ENCODE measurements at regions not wholly inside any gene's neighbourhood (a gene's known extent, or its start where the extent isn't known, plus 50 kb on each side); places are given as distances from the start of the nearest gene placed in this dataset.

GRCh38 chr10:71152043-71152442, 60.3 kb upstream of the UNC5B start:
- BruUV-seq (replicated peaks), result no TSS peak
- no peak for DNase-seq (ENCODE audit: low read depth, low spot score)
- Histone ChIP-seq H3K27ac (ENCODE audit: low read length) (no peak overlapping the region), H3K4me3 (ENCODE audit: low read depth in 2 of 2, low read length in 2 of 2) (no peak overlapping the region), H3K4me1 (ENCODE audit: control insufficient read depth, insufficient read depth, low read length) (no peaks in the 10 kb centered on the region), H3K9me3 (ENCODE audit: control insufficient read depth, insufficient read depth, low read depth, low read length) (no peaks in the 10 kb centered on the region), H3K36me3 (ENCODE audit: control insufficient read depth, insufficient read depth, low read length) (no peaks in the 10 kb centered on the region), H3K27me3 (ENCODE audit: control insufficient read depth, insufficient read depth, low read length) (peaks cover 41% of the 10 kb centered on the region)
- ATAC-seq, result no peak
- intact Hi-C loops (cut with micrococcal nuclease; ENCODE audit: unreplicated experiment), result no loop called here
- TF ChIP-seq CTCF (IDR thresholded peaks at IDR 0.05) (no peak), REST (IDR thresholded peaks at IDR 0.05; ENCODE audit: insufficient read depth in 1 of 2, low read depth in 2 of 2, low read length in 1 of 2) (no peak), SIN3A (IDR thresholded peaks at IDR 0.05; ENCODE audit: borderline replicate concordance, insufficient read depth, low read depth, low read length) (no peak), POLR2AphosphoS5 (IDR thresholded peaks at IDR 0.05; ENCODE audit: low read depth, low read length) (no peak), TCF7L2 (IDR thresholded peaks at IDR 0.05; ENCODE audit: low read depth, low read length) (no peak)
- in situ Hi-C loops (cut with HindIII; ENCODE audit: low pct_unique_long_range_greater_than_20kb, low sequenced_read_pairs), result no loop called here
- ChIA-PET POLR2A (no interaction called here), CTCF (no interaction called here)

GRCh38 chr10:71156436-71156835, 55.9 kb upstream of the UNC5B start:
- in situ Hi-C loops (cut with HindIII; ENCODE audit: low pct_unique_long_range_greater_than_20kb, low sequenced_read_pairs), result no loop called here
- H3K9me3 ChIP-seq (ENCODE audit: control insufficient read depth, insufficient read depth, low read depth, low read length), result no peaks in the 10 kb centered on the region
- TF ChIP-seq POLR2AphosphoS5 (IDR thresholded peaks at IDR 0.05; ENCODE audit: low read depth, low read length), result no peak
- no peak for TF ChIP-seq CTCF (IDR thresholded peaks at IDR 0.05)
- TF ChIP-seq REST (IDR thresholded peaks at IDR 0.05; ENCODE audit: insufficient read depth in 1 of 2, low read depth in 2 of 2, low read length in 1 of 2), result no peak
- no peak for TF ChIP-seq SIN3A (IDR thresholded peaks at IDR 0.05; ENCODE audit: borderline replicate concordance, insufficient read depth, low read depth, low read length)
- no peak for TF ChIP-seq TCF7L2 (IDR thresholded peaks at IDR 0.05; ENCODE audit: low read depth, low read length)
- POLR2A ChIA-PET, result no interaction called here
- ATAC-seq (no peak), DNase-seq (ENCODE audit: low read depth, low spot score) (no peak)
- intact Hi-C loops (cut with micrococcal nuclease; ENCODE audit: unreplicated experiment), result no loop called here
- no peak overlapping the region for H3K27ac ChIP-seq (ENCODE audit: low read length)
- BruUV-seq (replicated peaks), result no TSS peak
- H3K27me3 ChIP-seq (ENCODE audit: control insufficient read depth, insufficient read depth, low read length), result peaks cover 24% of the 10 kb centered on the region
- no peaks in the 10 kb centered on the region for H3K4me1 ChIP-seq (ENCODE audit: control insufficient read depth, insufficient read depth, low read length)
- H3K4me3 ChIP-seq (ENCODE audit: low read depth in 2 of 2, low read length in 2 of 2), result no peak overlapping the region
- H3K36me3 ChIP-seq (ENCODE audit: control insufficient read depth, insufficient read depth, low read length), result no peaks in the 10 kb centered on the region
- CTCF ChIA-PET, result no interaction called here

Measured in Panc1 (cell line).